RWPE2 (cell line): ENCODE measurements at regions not wholly inside any gene's neighbourhood (a gene's known extent, or its start where the extent isn't known, plus 50 kb on each side); places are given as distances from the start of the nearest gene placed in this dataset.
"Not testable (repeated sequence)": the region's sequence is repeated elsewhere in the genome, so short reads cannot be mapped to it uniquely, and the experiment has no call there.

Experiments used
- ATAC-seq: fragments of 200-7000 bp; cut with Tn5 transposase; 3 replicates; pipeline ENCODE4 v1.9.1; 2021; ENCODE audit warnings: low read depth
- DNase-seq: peaks from one replicate; pipeline ENCODE4 v3.0.0-alpha.2; 2020; ENCODE audit warnings: low spot score
- H3K27ac ChIP-seq: fragments of 450-650 bp; 2 replicates; pipeline ENCODE4 v1.5.1; 2017; ENCODE audit warnings: mild to moderate bottlenecking; ENCODE audit not compliant: poor library complexity, severe bottlenecking
- H3K27me3 ChIP-seq: fragments of 250-450 bp; sonication (Bioruptor Pico); 2 replicates; pipeline ENCODE4 v1.5.1; 2021; ENCODE audit warnings: mild to moderate bottlenecking, moderate library complexity; ENCODE audit not compliant: insufficient read depth, poor library complexity, severe bottlenecking
- H3K36me3 ChIP-seq: fragments of 250-450 bp; sonication (Bioruptor Pico); 2 replicates; pipeline ENCODE4 v1.5.1; 2020; ENCODE audit warnings: low read depth, mild to moderate bottlenecking, moderate library complexity
- H3K4me1 ChIP-seq: fragments of 250-450 bp; sonication (Bioruptor Pico); 2 replicates; pipeline ENCODE4 v1.5.1; 2021; ENCODE audit warnings: mild to moderate bottlenecking, moderate library complexity; ENCODE audit not compliant: insufficient read depth, poor library complexity, severe bottlenecking
- H3K4me3 ChIP-seq: fragments of 250-450 bp; sonication (Bioruptor Pico); 2 replicates; pipeline ENCODE4 v1.5.1; 2021; ENCODE audit warnings: mild to moderate bottlenecking, moderate library complexity; ENCODE audit not compliant: severe bottlenecking
- H3K9me3 ChIP-seq: fragments of 250-450 bp; sonication (Bioruptor Pico); 2 replicates; pipeline ENCODE4 v1.5.1; 2021; ENCODE audit warnings: mild to moderate bottlenecking, moderate library complexity; ENCODE audit not compliant: severe bottlenecking
- TF ChIP-seq, protein P1 (sequence below): fragments of 450-650 bp; IDR thresholded peaks from one replicate; pipeline ENCODE4 v1.5.1; 2017; ENCODE audit warnings: mild to moderate bottlenecking, moderate library complexity; ENCODE audit not compliant: poor library complexity, severe bottlenecking

GRCh38 chr9:99490729-99491128, 268.6 kb downstream of the SEC61B start:
- H3K4me1 ChIP-seq: no peaks in the 10 kb centered on the region
- DNase-seq (no peak), ATAC-seq (no peak)
- TF ChIP-seq, protein P1, sequence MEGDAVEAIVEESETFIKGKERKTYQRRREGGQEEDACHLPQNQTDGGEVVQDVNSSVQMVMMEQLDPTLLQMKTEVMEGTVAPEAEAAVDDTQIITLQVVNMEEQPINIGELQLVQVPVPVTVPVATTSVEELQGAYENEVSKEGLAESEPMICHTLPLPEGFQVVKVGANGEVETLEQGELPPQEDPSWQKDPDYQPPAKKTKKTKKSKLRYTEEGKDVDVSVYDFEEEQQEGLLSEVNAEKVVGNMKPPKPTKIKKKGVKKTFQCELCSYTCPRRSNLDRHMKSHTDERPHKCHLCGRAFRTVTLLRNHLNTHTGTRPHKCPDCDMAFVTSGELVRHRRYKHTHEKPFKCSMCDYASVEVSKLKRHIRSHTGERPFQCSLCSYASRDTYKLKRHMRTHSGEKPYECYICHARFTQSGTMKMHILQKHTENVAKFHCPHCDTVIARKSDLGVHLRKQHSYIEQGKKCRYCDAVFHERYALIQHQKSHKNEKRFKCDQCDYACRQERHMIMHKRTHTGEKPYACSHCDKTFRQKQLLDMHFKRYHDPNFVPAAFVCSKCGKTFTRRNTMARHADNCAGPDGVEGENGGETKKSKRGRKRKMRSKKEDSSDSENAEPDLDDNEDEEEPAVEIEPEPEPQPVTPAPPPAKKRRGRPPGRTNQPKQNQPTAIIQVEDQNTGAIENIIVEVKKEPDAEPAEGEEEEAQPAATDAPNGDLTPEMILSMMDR: no peak
- H3K27ac ChIP-seq: no peak overlapping the region
- H3K4me3 ChIP-seq: no peak overlapping the region
- no peaks in the 10 kb centered on the region for H3K36me3 ChIP-seq
- no peaks in the 10 kb centered on the region for H3K9me3 ChIP-seq
- H3K27me3 ChIP-seq: no peaks in the 10 kb centered on the region

- H3K4me1 ChIP-seq: no peaks in the 10 kb centered on the region
- H3K9me3 ChIP-seq: no peaks in the 10 kb centered on the region
- no peak for DNase-seq
- ATAC-seq: no peak
- TF ChIP-seq, protein P1: no peak
- H3K27ac ChIP-seq: no peak overlapping the region
- H3K4me3 ChIP-seq: no peak overlapping the region
- no peaks in the 10 kb centered on the region for H3K36me3 ChIP-seq
- no peaks in the 10 kb centered on the region for H3K27me3 ChIP-seq
Observed at GRCh38 chr9:99491408-99492158, 269.5 kb downstream of the SEC61B start.

DNA sequence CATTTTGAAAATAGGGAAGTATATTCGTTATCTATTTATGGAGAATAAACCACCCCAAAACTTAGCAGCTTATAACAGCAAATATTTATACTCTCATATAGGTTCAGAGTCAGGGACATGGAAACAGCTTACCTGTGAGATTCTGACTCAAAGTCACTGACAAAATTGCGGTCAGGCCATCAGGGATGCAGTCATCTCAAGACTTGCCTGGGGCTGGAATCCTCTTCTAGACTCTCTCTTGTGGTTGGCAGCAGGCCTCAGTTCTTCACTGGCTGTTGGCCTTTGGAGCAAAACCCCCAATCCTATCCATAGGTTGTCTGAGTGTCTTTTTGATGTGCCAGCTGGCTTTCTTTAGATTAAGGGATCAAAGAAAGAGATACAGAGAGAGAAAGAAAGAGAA, 275.6 kb downstream of the SEC61B start:
- H3K9me3 ChIP-seq: no peaks in the 10 kb centered on the region
- H3K27ac ChIP-seq: no peak overlapping the region
- no peak overlapping the region for H3K4me3 ChIP-seq
- no peak for ATAC-seq
- H3K36me3 ChIP-seq: no peaks in the 10 kb centered on the region
- no peaks in the 10 kb centered on the region for H3K27me3 ChIP-seq
- DNase-seq: no peak
- H3K4me1 ChIP-seq: no peaks in the 10 kb centered on the region
- TF ChIP-seq, protein P1: no peak

GRCh38 chr9:99498979-99499378, 276.9 kb downstream of the SEC61B start:
- not testable (repeated sequence) for H3K27me3 ChIP-seq, DNase-seq, H3K9me3 ChIP-seq, H3K27ac ChIP-seq, ATAC-seq, H3K4me1 ChIP-seq, H3K36me3 ChIP-seq
- peak overlapping the region; percentile 18 for H3K4me3 ChIP-seq

GRCh38 chr9:99505936-99506335, 283.9 kb downstream of the SEC61B start:
- no peak for ATAC-seq
- no peaks in the 10 kb centered on the region for H3K4me1 ChIP-seq
- no peak for DNase-seq
- H3K36me3 ChIP-seq: no peaks in the 10 kb centered on the region
- no peak overlapping the region for H3K27ac ChIP-seq
- no peaks in the 10 kb centered on the region for H3K27me3 ChIP-seq
- H3K4me3 ChIP-seq: no peak overlapping the region
- TF ChIP-seq, protein P1: no peak
- no peaks in the 10 kb centered on the region for H3K9me3 ChIP-seq
